ENCODE measurements at regions not wholly inside any gene's neighbourhood (a gene's known extent, or its start where the extent isn't known, plus 50 kb on each side); places are given as distances from the start of the nearest gene placed in this dataset.

- DNase-seq (ENCODE audit: low read depth): no peak
- no peak for TF ChIP-seq CTCF (IDR thresholded peaks at IDR 0.05; ENCODE audit: low read depth, low read length, missing control alignments)
- in situ Hi-C loops (cut with HindIII; ENCODE audit: low sequenced_read_pairs): no loop called here
- H3K4me3 ChIP-seq (ENCODE audit: low read depth, low read length): no peak overlapping the region
Observed at GRCh38 chr20:22928679-22929078, 106.4 kb upstream of the SSTR4 start.

- no peak for DNase-seq (ENCODE audit: low read depth)
- H3K4me3 ChIP-seq (ENCODE audit: low read depth, low read length): no peak overlapping the region
- no peak for TF ChIP-seq CTCF (IDR thresholded peaks at IDR 0.05; ENCODE audit: low read depth, low read length, missing control alignments)
- in situ Hi-C loops (cut with HindIII; ENCODE audit: low sequenced_read_pairs): no loop called here
Observed at GRCh38 chr20:22929661-22930060, 105.5 kb upstream of the SSTR4 start.

- no peak for TF ChIP-seq CTCF (IDR thresholded peaks at IDR 0.05; ENCODE audit: low read depth, low read length, missing control alignments)
- DNase-seq (ENCODE audit: low read depth): no peak
- in situ Hi-C loops (cut with HindIII; ENCODE audit: low sequenced_read_pairs): no loop called here
- no peak overlapping the region for H3K4me3 ChIP-seq (ENCODE audit: low read depth, low read length)
Observed at GRCh38 chr20:22931653-22932608, 103.2 kb upstream of the SSTR4 start.

- no peak overlapping the region for H3K4me3 ChIP-seq (ENCODE audit: low read depth, low read length)
- no peak for DNase-seq (ENCODE audit: low read depth)
- in situ Hi-C loops (cut with HindIII; ENCODE audit: low sequenced_read_pairs): no loop called here
- no peak for TF ChIP-seq CTCF (IDR thresholded peaks at IDR 0.05; ENCODE audit: low read depth, low read length, missing control alignments)
Observed at GRCh38 chr20:22939181-22939580, 95.9 kb upstream of the SSTR4 start.

- in situ Hi-C loops (cut with HindIII; ENCODE audit: low sequenced_read_pairs): no loop called here
- no peak for TF ChIP-seq CTCF (IDR thresholded peaks at IDR 0.05; ENCODE audit: low read depth, low read length, missing control alignments)
- DNase-seq (ENCODE audit: low read depth): no peak
- H3K4me3 ChIP-seq (ENCODE audit: low read depth, low read length): no peak overlapping the region
Observed at GRCh38 chr20:22940350-22940749, 94.8 kb upstream of the SSTR4 start.

- in situ Hi-C loops (cut with HindIII; ENCODE audit: low sequenced_read_pairs): no loop called here
- H3K4me3 ChIP-seq (ENCODE audit: low read depth, low read length): no peak overlapping the region
- no peak for DNase-seq (ENCODE audit: low read depth)
- TF ChIP-seq CTCF (IDR thresholded peaks at IDR 0.05; ENCODE audit: low read depth, low read length, missing control alignments): no peak
Observed at GRCh38 chr20:22941550-22941949, 93.6 kb upstream of the SSTR4 start.
